NCI-H82 treated with DMSO at 0.1 percent for 48 hours (cell line): ENCODE measurements at regions not wholly inside any gene's neighbourhood (a gene's known extent, or its start where the extent isn't known, plus 50 kb on each side); places are given as distances from the start of the nearest gene placed in this dataset.

ENCODE experiments used
- DNase-seq: peaks from one replicate; lab custom pipeline; 2025; ENCODE audit not compliant: unreplicated experiment; lab: John Stamatoyannopoulos, UW

DNA sequence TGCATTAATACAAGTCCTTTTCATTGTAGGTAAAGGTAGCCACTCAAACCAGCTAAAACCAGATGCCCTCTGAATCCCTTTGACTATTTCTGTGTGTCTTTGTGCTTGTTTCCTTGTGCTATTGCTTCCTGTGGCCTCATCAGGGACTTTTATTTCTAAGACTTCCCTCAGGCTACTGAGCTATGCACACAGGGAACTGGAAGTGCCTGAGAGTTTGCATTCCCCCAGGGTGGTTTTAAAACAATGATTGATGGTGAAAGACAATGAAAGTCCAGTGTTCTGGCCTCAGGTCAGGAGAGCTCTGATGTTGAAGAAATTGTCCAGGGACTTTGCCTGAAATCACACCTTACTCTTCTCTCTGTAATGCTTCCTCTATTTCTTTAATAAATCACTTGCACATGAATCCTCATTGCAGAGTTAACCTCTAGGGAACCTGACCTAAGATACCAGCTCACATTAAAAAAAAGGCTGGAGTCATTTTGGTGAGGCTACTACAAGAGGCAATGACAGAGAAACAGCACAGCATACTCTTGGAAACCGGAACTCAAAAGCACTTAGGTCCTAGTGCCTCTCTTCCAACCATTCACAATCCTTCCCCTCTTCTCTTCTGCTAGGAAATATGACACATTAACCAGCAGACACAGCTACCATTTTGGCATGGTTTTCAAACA, 158.1 kb upstream of the NREP start:
- no peak for DNase-seq

DNA sequence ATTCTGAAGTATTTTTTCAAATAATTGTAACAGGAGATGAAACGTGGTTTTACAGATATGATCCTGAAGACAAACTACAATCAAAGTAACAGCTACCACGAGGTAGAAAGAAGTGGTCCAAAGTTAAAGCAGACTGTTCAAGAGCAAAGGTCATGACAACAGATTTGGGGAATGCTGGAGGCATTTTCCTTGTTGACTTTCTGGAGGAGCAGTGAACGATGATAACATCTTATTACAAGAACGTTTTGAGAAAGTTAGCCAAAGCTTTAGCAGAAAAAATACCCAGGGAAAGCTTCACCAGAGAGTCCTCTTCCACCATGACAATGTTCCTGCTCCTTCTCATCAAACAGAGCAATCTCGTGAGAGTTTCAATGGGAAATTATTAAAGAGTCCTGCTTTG, 145.4 kb upstream of the NREP start:
- no peak for DNase-seq

DNA sequence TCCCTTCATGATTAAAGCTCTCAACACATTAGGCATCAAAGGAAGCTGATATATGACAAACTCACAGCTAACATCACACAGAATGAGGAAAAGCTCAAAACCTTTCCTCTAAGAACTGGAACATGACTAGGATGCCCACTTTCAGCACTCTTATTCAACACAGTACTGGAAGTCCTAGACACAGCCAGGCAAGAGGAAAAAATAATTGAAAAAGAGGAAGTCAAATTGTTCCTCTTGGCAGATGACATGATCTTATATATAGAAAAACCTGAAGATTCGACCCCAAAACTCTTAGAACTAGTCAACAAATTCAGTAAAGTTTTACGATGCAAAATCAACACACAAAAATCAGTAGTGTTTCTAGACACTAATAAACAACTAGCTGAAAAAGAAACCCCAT, 144.3 kb upstream of the NREP start:
- DNase-seq: no peak

DNA sequence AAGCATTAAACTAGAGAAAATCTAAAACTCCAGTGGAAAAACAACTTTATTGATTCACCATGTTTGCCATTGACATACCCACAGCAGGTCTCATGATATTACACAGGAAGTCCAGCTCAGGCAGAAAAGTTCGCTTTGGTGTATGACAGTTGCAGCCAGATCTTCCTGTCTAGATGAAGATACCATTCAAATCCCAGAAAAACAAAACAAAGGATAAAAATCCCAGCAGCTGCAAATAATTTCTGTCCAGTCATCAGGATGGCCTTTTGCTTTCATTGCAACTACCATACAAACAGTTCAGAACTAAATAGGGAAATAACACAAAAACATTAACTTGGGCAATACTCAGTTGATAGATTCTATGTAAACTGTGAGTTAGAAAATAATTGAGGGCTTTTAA, 136.0 kb upstream of the NREP start:
- no peak for DNase-seq

DNA sequence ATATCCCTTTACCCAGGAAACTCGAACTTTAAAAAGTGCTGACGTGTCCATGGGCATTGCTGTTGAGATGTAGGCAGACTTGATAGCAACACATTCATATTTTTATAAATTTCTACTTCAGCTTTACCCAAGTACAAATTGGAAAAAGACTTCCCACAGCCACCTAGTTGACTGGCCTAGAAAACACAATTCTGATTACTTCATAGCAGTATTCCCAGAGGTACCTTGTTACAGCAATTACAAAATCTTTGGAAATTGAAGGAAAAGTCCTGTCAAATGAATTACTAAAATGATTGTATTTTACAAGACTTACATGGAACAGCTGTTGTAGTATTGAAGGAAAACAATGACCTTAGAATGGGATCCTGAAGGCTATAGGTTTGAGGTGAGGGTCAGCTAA, 130.7 kb upstream of the NREP start:
- DNase-seq: no peak

DNA sequence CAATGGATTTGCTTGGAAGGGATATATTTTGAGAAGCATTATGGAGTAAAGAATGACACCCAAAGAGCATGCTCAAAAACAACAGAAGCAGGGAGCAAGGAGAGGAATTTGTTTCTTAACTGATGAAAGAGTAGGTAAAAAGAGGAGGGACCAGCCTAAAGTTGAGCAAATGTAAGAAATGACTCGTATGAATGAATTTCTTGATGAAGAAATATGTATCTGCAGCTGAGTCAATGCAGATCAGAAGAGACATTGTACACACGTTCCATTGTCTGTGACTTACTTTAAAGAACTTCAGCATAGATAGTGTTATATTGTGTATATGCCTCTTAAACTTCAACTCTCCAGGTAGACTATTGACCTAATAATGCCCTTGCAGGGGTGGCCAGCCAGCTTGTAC, 112.7 kb upstream of the NREP start:
- no peak for DNase-seq

DNA sequence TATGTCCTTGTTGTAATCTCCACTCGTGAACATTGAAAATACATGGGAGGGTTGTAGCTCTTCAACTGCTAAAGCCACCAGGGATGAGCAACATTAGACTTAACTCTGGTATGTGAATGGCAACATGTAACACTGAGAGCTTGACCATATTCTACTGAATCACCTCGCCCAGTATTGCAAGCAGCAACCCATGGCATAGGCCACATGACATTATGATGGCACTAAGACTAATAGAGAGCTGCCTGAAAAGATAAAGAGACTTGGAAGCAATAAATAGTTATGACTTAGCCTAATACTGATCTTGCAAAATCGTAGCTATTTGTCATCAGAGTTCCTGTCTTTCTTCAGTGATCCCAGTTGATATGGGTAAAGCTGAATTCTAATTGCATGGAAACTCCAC, 108.4 kb upstream of the NREP start:
- no peak for DNase-seq

DNA sequence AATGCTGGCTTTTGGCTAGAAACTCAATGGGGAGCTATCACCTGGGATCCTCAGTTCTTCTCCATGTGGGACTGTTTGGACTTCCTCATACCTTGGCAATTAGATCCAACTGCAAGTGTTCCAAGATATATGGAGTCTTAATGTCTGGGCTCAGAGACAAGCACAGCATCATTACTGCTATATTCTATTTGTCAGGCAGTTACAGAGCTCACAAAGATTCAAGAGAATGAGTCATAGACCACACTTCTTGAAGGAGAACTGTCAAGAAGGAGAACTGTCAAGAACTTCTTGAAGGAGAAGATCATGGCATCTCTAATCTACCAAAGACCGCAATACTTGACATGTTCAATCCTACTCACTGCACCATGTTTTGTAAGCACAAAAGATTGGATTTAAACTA, 106.8 kb upstream of the NREP start:
- DNase-seq: no peak

DNA sequence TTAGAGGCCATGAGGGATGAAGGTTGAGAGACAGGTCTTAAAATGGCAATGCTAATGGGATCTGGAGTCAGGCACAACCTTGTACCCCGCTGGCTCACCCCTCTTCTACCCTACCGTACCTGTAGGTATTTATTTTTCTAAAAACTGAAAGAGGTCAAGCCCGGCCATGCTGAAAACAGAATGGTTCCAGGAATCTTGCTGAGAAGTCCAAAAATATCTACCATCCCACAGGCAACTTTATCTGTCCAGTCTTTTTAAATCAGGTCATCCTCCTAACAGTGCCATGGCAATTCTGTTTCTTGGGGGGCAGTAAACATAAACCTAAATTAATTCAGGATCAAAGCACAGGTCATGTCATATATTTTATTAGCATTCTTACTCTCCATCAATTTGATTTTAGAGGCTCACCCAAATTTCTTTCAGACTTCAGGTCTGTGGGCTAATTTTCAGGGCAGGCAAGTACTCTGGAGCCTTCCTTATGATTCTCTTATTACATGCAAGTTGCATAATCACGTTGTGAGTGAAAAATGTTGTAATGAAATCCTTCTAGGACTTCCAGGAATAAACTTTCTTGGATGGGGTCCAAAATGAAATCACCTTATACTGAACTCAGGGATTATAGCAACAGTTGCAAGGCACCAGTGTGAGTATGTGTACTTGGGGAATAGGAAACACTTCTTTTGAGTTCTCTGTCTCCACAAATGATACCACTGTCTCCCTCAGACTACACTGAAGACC, 102.7 kb upstream of the NREP start:
- DNase-seq: no peak

DNA sequence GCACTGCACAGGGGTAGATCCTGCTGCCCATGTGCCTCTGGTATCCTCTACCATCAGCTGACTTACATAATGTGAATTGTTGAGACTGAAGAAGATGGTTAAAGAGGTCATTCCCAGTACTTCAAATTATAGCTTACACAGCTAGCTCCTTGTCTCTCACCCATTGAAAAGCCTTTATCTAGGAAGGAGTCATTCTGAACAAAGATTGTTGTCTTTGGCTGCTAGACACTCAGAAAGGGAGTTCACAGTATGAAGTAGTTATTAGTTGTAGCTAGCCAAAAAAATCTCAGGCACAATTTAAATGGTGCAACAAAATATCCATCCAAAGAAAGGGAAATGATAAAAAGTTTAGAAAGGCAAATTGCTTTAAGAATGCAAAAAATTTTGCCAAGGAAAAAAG, 102.0 kb upstream of the NREP start:
- DNase-seq: no peak

DNA sequence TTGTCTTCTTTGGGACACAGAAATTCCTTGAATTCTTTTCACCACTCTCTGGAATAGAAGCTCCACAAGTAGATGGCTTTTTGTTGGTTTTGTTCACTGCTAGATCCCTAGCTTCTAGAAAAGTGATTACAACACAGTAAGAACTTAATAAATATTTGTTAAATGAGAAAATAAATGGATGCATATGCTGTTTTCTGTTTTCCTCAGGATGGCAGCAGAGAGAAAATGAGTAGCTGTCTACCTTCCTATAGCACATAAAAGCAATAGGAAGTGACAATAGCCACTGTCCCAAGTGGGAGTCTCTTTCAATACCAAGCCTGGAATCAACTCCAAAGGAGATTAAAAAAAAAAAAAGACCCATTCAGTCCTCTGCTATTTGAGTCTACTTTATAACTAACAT, 100.6 kb upstream of the NREP start:
- no peak for DNase-seq

DNA sequence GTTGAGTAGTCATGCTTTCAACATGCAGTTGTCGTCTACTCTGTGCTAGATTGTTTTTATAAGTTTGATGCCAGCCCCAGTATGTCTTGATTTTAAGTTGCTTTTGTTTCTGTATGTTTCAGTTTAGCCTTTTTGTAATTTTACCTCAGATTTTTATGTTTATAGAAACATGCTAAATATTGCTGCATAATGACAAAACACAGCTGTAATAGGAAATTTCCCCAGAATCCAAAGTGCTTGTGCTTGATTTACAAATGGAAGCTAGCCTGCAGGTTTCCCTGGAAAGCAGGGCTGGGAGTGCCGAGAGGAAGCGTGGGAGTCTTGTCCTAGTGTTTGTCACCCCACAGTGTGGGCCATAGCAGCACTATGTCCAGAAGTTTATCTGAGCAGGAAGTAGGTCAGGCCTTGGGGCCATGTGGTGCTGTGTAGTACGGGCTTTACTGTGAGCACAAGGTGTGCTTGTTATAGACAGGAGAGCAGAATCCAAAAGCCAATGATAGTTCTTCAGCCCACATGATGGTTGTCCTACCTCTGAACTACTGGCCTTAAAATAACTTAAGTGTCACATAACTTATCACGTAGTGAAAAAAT, 100.0 kb upstream of the NREP start:
- no peak for DNase-seq

DNA sequence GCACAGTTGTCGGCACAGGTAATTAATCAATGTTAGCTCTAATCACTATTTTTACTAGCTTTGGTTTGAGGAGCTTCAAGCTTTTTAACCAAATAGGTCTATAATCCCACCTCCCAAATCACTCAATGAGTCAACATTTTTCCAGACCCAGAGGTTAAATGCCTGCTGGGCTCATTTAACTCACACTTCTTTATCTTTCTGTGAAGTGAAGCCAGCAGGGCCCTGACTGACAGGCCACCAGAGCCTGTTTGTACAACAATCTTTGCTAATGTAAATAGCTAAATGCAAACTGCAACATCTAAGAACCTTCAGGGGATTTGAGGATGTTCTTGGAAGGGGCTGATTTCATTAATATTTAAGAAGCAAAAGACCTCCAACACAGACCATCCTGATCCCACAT, 98.4 kb upstream of the NREP start:
- no peak for DNase-seq

DNA sequence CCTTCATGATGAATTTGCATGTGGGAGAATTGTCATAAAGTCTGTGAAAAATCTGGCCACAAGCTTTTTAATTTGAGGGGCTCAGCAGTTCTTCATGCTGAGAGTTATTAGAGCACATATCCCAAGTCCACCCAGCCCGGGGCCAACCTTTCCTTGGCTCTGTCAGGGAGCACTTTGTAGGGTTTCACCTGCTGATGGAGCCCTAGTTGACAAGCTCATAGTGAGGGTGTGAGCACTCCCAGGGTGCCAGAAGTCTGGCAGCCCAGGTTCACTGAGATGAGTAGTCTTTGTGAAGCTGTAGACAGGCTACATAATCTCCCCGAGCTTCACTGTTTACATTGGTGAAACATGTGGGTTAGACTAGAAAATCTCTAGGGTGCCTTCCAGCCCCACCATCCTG, 97.2 kb upstream of the NREP start:
- DNase-seq: no peak

DNA sequence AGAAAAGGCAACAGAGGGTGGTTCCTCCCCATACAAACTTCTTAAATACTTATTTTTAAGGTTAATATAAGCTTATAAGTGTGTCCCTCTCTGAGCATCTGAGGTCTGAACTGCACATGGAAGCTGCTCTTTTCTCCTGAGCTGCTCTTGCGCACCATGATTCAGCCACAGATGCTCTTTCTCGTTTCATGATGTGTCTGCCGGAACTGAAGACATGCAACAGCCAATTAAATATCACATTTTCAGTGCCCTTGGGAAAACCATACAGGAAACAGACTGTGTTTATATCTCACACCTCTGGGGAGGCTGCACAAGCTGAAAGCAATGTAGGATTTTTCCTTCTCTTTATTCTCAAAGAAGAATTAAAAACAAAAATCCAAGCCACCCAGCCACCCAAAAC, 96.8 kb upstream of the NREP start:
- no peak for DNase-seq

DNA sequence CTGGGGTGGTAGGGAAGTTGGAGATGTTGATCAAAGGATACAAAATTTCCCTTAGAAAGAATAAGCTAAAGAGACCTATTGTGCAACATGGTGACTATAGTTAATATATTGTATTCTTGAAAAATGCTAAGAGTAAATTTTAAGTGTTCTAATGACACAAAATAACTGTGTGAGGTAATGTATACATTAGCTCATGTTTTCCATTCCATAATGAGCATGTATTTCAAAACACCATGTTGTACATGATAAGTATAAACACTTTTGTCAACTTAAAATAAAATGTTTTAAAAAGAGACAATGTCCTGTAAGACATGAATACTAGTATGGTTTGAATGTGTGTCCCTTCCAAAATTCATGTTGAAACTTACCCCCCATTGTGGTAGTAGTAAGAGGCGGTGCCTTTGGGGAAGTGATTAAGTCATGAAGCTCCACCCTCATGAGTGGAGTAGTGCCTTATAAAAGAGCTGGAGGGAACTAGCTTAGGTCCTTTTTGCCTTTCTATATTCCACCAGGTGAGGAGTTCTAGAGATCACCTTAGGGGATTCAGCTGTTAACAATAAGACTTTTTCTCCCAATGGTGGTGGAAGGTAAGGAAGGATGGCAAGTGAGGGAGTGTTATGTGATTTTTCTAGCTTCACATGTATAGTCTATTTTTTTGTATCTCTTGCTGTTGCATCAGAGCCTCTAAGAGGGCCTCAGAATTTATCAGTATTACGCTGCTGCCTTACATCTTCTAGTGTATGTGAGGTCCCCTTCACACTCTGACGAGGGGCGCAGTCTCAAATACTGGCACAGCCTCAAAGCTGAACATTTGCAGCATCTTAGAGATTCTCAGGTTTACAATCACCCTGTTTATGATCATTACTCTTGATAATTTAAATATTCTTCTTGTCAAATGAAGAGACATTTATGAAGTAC, 94.9 kb upstream of the NREP start:
- no peak for DNase-seq

DNA sequence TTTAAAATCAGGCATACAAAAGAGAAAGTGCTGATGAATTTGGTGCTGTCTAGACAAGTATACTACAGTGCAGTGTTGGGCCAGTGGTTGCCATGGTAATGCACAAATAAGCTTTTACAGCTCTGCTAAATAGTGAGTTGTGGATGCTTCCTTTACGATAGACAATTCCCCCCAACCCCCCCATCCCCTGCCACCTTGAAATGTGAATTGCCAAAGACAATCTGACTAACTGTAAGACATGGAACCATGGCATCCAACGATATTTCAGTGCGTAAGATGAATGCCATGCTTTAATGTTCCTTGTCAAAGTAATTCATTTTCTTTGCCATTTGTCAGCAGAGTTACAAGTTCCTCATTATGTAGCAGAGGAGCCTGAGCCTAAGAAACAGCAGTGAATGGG, 91.5 kb upstream of the NREP start:
- no peak for DNase-seq

DNA sequence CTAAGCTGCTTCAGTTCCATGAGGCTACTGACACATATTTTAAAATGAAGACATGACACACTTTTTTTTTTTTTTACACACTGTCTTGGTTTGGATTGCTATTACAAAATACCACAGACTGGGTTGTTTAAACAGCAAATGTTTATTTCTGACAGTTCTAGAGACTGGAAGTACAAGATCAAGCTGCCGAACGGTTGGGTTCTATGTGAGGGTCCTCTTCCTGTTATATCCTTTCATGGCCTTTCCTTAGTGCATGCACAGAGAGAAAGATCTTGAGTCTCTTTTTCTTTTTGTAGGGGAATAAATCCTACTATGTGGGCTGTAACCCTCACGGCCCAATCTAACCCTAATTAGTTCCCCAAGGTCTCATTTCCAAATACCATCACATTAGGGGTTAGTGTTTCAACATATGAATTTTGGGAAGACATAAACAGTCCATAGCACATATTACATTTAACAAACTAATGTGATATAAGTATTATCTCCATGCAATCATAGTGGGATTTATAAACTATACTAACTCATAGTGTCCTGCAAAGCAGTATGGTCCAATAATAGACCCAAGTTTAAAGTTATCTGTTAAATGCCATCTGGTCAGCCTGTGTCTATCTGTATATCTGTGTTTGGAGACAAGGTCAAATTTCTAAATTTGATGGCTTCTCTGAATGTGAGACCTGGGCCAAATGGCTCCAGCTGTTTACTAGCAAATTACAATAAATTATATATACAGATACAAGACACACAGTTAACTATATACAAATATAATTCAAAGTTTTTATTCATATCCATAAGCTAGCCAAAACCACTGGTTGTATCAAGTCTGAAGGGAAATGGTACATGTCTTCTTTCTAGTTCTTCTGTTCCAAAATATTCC, 90.3 kb upstream of the NREP start:
- no peak for DNase-seq

DNA sequence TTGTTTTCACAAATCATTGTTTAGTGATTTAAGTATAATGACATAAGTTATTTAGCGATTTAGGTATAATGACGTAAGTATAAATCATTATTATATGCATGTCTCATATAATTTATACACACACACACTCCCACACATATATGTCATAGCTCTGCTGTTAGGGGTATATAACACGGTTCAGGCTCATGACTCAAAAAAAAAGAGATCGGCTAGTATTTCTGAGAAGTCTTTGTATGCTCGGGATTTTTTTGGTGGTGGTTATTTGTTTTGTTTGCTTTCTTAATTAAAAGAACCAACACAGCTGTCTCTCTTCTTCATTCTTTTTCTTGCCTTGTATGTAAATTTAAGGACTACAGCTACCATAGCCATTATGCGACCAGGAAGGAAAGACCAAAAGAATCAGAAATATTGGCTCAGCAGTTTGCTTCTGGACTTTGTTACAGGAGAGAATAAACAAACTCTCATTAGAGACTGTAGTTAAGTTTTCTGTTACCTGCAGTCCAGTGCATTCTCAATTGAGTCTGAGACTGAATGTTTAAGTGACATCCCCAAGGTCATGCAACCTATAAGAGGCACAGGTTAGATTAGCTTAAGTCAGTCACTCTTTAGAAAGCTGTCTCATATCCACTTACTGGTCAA, 83.2 kb upstream of the NREP start:
- no peak for DNase-seq

DNA sequence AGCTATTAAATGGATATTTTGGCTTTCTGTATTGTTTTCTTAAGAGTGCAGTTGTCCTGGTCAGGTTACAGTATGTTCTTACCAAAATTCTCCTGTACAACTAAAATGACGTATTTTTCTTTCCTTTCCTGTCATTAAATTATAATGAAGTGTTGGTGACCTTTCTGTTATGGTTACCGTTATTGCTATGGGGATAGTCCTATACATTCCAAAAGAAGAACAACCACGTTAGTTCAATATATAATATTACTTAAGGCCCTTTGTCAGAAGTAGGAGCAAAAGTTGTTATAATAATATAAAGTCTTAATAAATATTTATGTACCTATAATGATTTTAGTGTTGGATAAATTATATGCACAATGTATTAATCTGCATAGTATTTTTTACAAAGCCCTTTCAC, 82.4 kb upstream of the NREP start:
- DNase-seq: no peak
